K562 (cell line): ENCODE measurements at regions not wholly inside any gene's neighbourhood (a gene's known extent, or its start where the extent isn't known, plus 50 kb on each side); places are given as distances from the start of the nearest gene placed in this dataset.

Experiments
- ATAC-seq: fragments of 200-7000 bp; cut with Tn5 transposase; 3 replicates; pipeline ENCODE4 v1.9.1; 2020; ENCODE audit warnings: moderate library complexity
- BruUV-seq: library from RNA; stranded (reverse); fragments of 400-500 nt; replicated peaks from 2 replicates; lab custom pipeline; 2021; lab: Mats Ljungman, UMichigan
- CTCF ChIA-PET: fragments of 300-600 bp; formaldehyde crosslinking; extraction: SDS; loops from one replicate; lab custom pipeline; 2021; ENCODE audit warnings: low intra/inter-chr PET ratio; lab: Yijun Ruan, JAX
- POLR2A ChIA-PET: fragments of 300-600, 350-650 bp; sonication (Branson Sonifier 250); formaldehyde crosslinking; extraction: SDS; loops from one replicate; lab custom pipeline; 2021; ENCODE audit warnings: antibody characterized with exemption, inconsistent platforms; lab: Yijun Ruan, JAX
- DNase-seq, 4 experiments: peaks; one replicate each; pipeline versions ENCODE4 v3.0.0 to v3.0.0-alpha.2; 2011 to 2018; ENCODE audit warnings: low spot score in 3 of 4, mixed read lengths in 3 of 4; ENCODE audit errors: extremely low read depth in 1 of 4
- FAIRE-seq: peaks from 2 replicates; lab custom pipeline; 2011; peaks lifted over from hg19 to GRCh38; lab: Jason Lieb, UNC
- H2AFZ ChIP-seq: 2 replicates; pipeline ENCODE4 v1.6.0; 2011; ENCODE audit warnings: low read depth, low read length, control low read depth, inconsistent platforms
- H3K27ac ChIP-seq: fragments of 200-600 bp; 3 replicates; pipeline ENCODE4 v1.8.0; 2011; ENCODE audit warnings: low read depth, mild to moderate bottlenecking, control low read depth, inconsistent platforms, low read length, moderate library complexity, mixed read lengths; ENCODE audit errors: extremely low read depth
- H3K27me3 ChIP-seq, 2 experiments: fragments of 300-600 bp in 1 of 2; 2 replicates in 1 of 2; 3 replicates in 1 of 2; pipeline versions ENCODE4 v1.6.0 to v1.8.0; 2011; ENCODE audit warnings: inconsistent platforms in 2 of 2, low read length in 2 of 2, mild to moderate bottlenecking in 1 of 2, mixed read lengths in 1 of 2, moderate library complexity in 1 of 2; ENCODE audit not compliant: control insufficient read depth in 2 of 2, insufficient read depth in 2 of 2
- H3K36me3 ChIP-seq: fragments of 300-600 bp; 3 replicates; pipeline ENCODE4 v1.8.0; 2011; ENCODE audit warnings: mild to moderate bottlenecking, low read length, inconsistent platforms; ENCODE audit not compliant: control insufficient read depth, insufficient read depth
- H3K4me1 ChIP-seq, 2 experiments: fragments of 200-600 bp in 1 of 2; replicated peaks in 1 of 2; 2 replicates in 1 of 2; 3 replicates in 1 of 2; pipeline versions ENCODE4 v1.5.1 to v1.8.0; 2011; ENCODE audit warnings: inconsistent platforms in 2 of 2, low read length in 2 of 2, mild to moderate bottlenecking in 1 of 2, mixed read lengths in 1 of 2, moderate library complexity in 1 of 2; ENCODE audit not compliant: control insufficient read depth in 2 of 2, insufficient read depth in 2 of 2
- H3K4me2 ChIP-seq: 2 replicates; pipeline ENCODE4 v1.6.1; 2011; ENCODE audit warnings: low read length, control low read depth, inconsistent platforms, mixed read lengths; ENCODE audit not compliant: insufficient read depth
- H3K4me3 ChIP-seq: fragments of 200-600 bp; sonication (generic), shearing (Covaris generic); 2 replicates; pipeline ENCODE4 v1.5.1; 2016; ENCODE audit warnings: control low read depth, inconsistent platforms
- H3K79me2 ChIP-seq: fragments of 200-600 bp; 3 replicates; pipeline ENCODE4 v1.8.0; 2011; ENCODE audit warnings: low read length, inconsistent platforms; ENCODE audit not compliant: control insufficient read depth, insufficient read depth
- H3K9ac ChIP-seq, 2 experiments: 2 replicates each; pipeline versions ENCODE4 v1.6.0 to v1.6.1; 2011; ENCODE audit warnings: low read depth in 2 of 2, low read length in 2 of 2, control low read depth in 1 of 2, inconsistent platforms in 1 of 2, mild to moderate bottlenecking in 1 of 2, mixed read lengths in 1 of 2; ENCODE audit not compliant: insufficient read depth in 1 of 2
- H3K9me1 ChIP-seq: one replicate; pipeline ENCODE4 v1.6.0; 2011; ENCODE audit warnings: inconsistent platforms, mild to moderate bottlenecking, low read length, moderate library complexity; ENCODE audit not compliant: control insufficient read depth, insufficient read depth
- H3K9me3 ChIP-seq: replicated peaks from 2 replicates; pipeline ENCODE4 v1.5.1; 2011; ENCODE audit warnings: low read depth, low read length, inconsistent platforms; ENCODE audit not compliant: control insufficient read depth, insufficient read depth
- H4K20me1 ChIP-seq: replicated peaks from 2 replicates; pipeline ENCODE4 v1.6.1; 2011; ENCODE audit warnings: low read length, inconsistent platforms, mixed read lengths; ENCODE audit not compliant: control insufficient read depth, insufficient read depth
- DNMT1 ChIP-seq: fragments of 450-650 bp; IDR thresholded peaks from 2 replicates; pipeline ENCODE4 v1.6.1; 2016; ENCODE audit warnings: antibody characterized with exemption, mild to moderate bottlenecking
- HMGN3 ChIP-seq: IDR thresholded peaks from 2 replicates; pipeline ENCODE4 v1.6.1; 2011; ENCODE audit warnings: borderline replicate concordance, low read depth, mild to moderate bottlenecking, mixed read lengths, low read length; ENCODE audit not compliant: insufficient read length; ENCODE audit errors: extremely low read depth
- JUND ChIP-seq, 2 experiments: IDR thresholded peaks; 2 replicates in 1 of 2; 3 replicates in 1 of 2; pipeline ENCODE4 v1.6.1; 2011; ENCODE audit warnings: borderline replicate concordance in 2 of 2, low read depth in 2 of 2, low read length in 2 of 2, improper control_type of control experiment in 1 of 2, missing biosample characterization in 1 of 2, missing genetic modification characterization in 1 of 2, missing genetic modification reagents in 1 of 2
- MCM7 ChIP-seq, 2 experiments: fragments of 450-650 bp; IDR thresholded peaks; 2 replicates each; pipeline ENCODE4 v1.6.1; 2016 to 2018
- NBN ChIP-seq: fragments of 450-650 bp; IDR thresholded peaks from 2 replicates; pipeline ENCODE4 v1.6.1; 2016; ENCODE audit warnings: low read depth, mild to moderate bottlenecking
- NFYB ChIP-seq: IDR thresholded peaks from 2 replicates; pipeline ENCODE4 v1.6.1; 2011; ENCODE audit warnings: mild to moderate bottlenecking, moderate library complexity; ENCODE audit not compliant: insufficient read length; ENCODE audit errors: extremely low read depth
- NRF1 ChIP-seq, 2 experiments: fragments of 450-650 bp; IDR thresholded peaks in 1 of 2; conservative IDR thresholded peaks in 1 of 2; 2 replicates each; pipeline ENCODE4 v1.6.1; 2014; ENCODE audit warnings: mild to moderate bottlenecking in 2 of 2
- POU5F1 ChIP-seq: fragments of 150-350 bp; IDR thresholded peaks from 2 replicates; pipeline ENCODE4 v1.6.1; 2014; ENCODE audit warnings: borderline replicate concordance, low read length, low read depth, mild to moderate bottlenecking; ENCODE audit not compliant: partially characterized antibody
- SMAD3 ChIP-seq: fragments of 450-650 bp; formaldehyde crosslinking; conservative IDR thresholded peaks from 2 replicates; pipeline ENCODE4 v1.4.0; 2020; ENCODE audit warnings: mild to moderate bottlenecking
- SMARCE1 ChIP-seq: fragments of 450-650 bp; IDR thresholded peaks from 2 replicates; pipeline ENCODE4 v1.7.1; 2016; ENCODE audit warnings: mild to moderate bottlenecking
- TAF9B ChIP-seq: fragments of 450-650 bp; IDR thresholded peaks from 2 replicates; pipeline ENCODE4 v1.6.1; 2018; ENCODE audit warnings: mild to moderate bottlenecking; ENCODE audit not compliant: partially characterized antibody
- TSC22D4 ChIP-seq: fragments of 450-650 bp; IDR thresholded peaks from 2 replicates; pipeline ENCODE4 v1.6.1; 2016; ENCODE audit warnings: missing genetic modification characterization, missing biosample characterization, control low read depth
- ZNF124 ChIP-seq: sonication (generic); formaldehyde crosslinking; IDR thresholded peaks from 2 replicates; pipeline ENCODE4 v1.8.1; 2022; ENCODE audit warnings: missing genetic modification reagents
- WGBS: fragments of 100-300 bp; shearing (Covaris generic); methylation state at CpG from one replicate; pipeline ENCODE4 v1.1.6; 2016; ENCODE audit warnings: low coverage, mixed read lengths; ENCODE audit not compliant: insufficient coverage; ENCODE audit errors: missing lambda C conversion rate; 5-methylcytosine and 5-hydroxymethylcytosine counted together
- in situ Hi-C: fragments of 300-500 bp; cut with MboI; formaldehyde crosslinking; loops from 4 replicates; pipeline ENCODE4 v1.15.0; 2018; ENCODE audit warnings: inconsistent platforms, mixed read lengths
- intact Hi-C: fragments of 100-400 bp; cut with micrococcal nuclease; formaldehyde crosslinking; loops from 2 replicates; pipeline ENCODE4 v1.14.2; 2022
- TF ChIP-seq, protein P1 (sequence below): fragments of 250-450 bp; sonication (Bioruptor Pico); IDR thresholded peaks from 2 replicates; pipeline ENCODE4 v1.8.0; 2022; ENCODE audit warnings: moderate library complexity, mild to moderate bottlenecking, inconsistent platforms
- TF ChIP-seq, protein P2 (sequence below), 2 experiments: fragments of 450-650 bp in 1 of 2; sonication (generic) in 1 of 2; formaldehyde crosslinking; conservative IDR thresholded peaks; 2 replicates each; pipeline versions ENCODE4 v1.4.0 to v1.8.1; 2020 to 2022; ENCODE audit warnings: mild to moderate bottlenecking in 1 of 2, missing genetic modification reagents in 1 of 2
- TF ChIP-seq, protein P3 (sequence below): sonication (generic); formaldehyde crosslinking; IDR thresholded peaks from 2 replicates; pipeline ENCODE4 v1.8.0; 2022; ENCODE audit warnings: mild to moderate bottlenecking, missing genetic modification reagents
- TF ChIP-seq, protein P4 (sequence below): fragments of 450-650 bp; formaldehyde crosslinking; IDR thresholded peaks from 2 replicates; pipeline ENCODE4 v1.4.0; 2022; ENCODE audit warnings: missing genetic modification characterization

DNA sequence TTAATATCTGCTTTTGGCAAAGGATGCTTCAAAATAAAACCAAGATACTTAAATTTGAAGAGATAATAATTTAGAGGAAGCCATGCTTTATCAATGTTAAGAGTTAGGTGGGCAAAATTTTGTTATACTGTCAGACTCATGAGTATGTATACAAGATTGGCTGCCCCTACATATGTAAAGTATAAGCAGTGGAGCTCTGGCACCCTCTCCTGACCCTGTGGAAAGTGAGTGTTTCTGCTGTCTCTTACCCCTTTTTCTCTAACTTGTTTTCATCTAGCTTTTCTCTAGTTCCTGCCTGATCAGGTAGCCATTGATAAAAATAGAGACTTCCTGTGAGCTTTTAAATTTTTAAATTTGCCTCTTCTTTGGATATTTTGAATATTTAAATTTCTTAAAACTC lies 710.9 kb upstream of the SPRY2 start (continued):
- TF ChIP-seq ZNF124 (CRISPR knock-in tag), result no peak
- TF ChIP-seq MCM7 (IDR thresholded peaks at IDR 0.05), result no peak

DNA sequence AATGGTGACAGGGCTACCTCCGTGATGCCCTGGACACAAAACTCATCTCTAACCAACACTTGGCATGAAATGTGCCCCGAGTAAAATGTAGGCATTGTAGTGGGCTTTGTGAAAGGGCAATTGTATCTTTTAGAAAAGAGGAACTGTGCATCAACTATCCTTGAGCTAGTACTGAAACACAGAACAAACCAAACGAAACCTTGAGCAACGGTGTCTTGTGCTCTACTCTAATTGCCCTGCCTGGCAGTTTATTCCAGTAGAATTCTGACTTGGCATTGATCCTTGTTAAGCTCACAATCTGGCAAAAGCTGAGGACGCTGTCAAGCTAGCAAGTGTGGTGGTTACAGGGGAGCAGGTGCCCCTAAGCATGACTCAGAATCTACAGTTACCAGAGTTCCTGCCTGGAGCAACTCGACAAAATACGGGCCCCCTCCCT lies 707.1 kb upstream of the SPRY2 start:
- H3K27me3 ChIP-seq, result no peaks in the 10 kb centered on the region
- intact Hi-C loops, result no loop called here
- H3K4me1 ChIP-seq, result no peaks in the 10 kb centered on the region
- H3K9ac ChIP-seq, result no peak overlapping the region
- H4K20me1 ChIP-seq, result no peaks in the 10 kb centered on the region
- DNase-seq, result no peak
- H3K9me1 ChIP-seq, result no peaks in the 10 kb centered on the region
- BruUV-seq, result no TSS peak
- H3K4me3 ChIP-seq, result no peak overlapping the region
- H3K9me3 ChIP-seq, result no peaks in the 10 kb centered on the region
- FAIRE-seq, result no peak
- H2AFZ ChIP-seq, result no peak overlapping the region
- no peak for ATAC-seq
- H3K4me2 ChIP-seq, result no peak overlapping the region
- in situ Hi-C loops, result no loop called here
- no peaks in the 10 kb centered on the region for H3K79me2 ChIP-seq
- ChIA-PET POLR2A (no interaction called here), CTCF (no interaction called here)
- WGBS, result 3% methylated on average over 7 of the region's 7 CpGs
- no peak overlapping the region for H3K27ac ChIP-seq
- no peaks in the 10 kb centered on the region for H3K36me3 ChIP-seq
- no peak for TF ChIP-seq HMGN3
- no peak for TF ChIP-seq NBN
- TF ChIP-seq NFYB, result no peak
- TF ChIP-seq NRF1 (conservative IDR thresholded peaks at IDR 0.05 in 1 of 2, IDR thresholded peaks at IDR 0.05 in 1 of 2), result no peak
- no peak for TF ChIP-seq TAF9B
- TF ChIP-seq, protein P1, sequence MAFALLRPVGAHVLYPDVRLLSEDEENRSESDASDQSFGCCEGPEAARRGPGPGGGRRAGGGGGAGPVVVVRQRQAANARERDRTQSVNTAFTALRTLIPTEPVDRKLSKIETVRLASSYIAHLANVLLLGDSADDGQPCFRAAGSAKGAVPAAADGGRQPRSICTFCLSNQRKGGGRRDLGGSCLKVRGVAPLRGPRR, result no peak
- TF ChIP-seq SMAD3 (CRISPR knock-in tag), result no peak
- TF ChIP-seq, protein P2, sequence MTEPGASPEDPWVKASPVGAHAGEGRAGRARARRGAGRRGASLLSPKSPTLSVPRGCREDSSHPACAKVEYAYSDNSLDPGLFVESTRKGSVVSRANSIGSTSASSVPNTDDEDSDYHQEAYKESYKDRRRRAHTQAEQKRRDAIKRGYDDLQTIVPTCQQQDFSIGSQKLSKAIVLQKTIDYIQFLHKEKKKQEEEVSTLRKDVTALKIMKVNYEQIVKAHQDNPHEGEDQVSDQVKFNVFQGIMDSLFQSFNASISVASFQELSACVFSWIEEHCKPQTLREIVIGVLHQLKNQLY (CRISPR knock-in tag; conservative IDR thresholded peaks at IDR 0.05), result no peak
- no peak for TF ChIP-seq TSC22D4 (tag)
- TF ChIP-seq POU5F1, result no peak
- TF ChIP-seq, protein P3, sequence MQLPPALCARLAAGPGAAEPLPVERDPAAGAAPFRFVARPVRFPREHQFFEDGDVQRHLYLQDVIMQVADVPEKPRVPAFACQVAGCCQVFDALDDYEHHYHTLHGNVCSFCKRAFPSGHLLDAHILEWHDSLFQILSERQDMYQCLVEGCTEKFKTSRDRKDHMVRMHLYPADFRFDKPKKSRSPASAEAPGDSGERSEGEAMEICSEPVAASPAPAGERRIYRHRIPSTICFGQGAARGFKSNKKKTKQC (CRISPR knock-in tag), result no peak
- TF ChIP-seq, protein P4, sequence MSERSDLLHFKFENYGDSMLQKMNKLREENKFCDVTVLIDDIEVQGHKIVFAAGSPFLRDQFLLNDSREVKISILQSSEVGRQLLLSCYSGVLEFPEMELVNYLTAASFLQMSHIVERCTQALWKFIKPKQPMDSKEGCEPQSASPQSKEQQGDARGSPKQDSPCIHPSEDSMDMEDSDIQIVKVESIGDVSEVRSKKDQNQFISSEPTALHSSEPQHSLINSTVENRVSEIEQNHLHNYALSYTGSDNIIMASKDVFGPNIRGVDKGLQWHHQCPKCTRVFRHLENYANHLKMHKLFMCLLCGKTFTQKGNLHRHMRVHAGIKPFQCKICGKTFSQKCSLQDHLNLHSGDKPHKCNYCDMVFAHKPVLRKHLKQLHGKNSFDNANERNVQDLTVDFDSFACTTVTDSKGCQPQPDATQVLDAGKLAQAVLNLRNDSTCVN (CRISPR knock-in tag), result no peak
- no peak for TF ChIP-seq DNMT1
- TF ChIP-seq SMARCE1, result no peak
- no peak for TF ChIP-seq JUND (IDR thresholded peaks at IDR 0.05; ENCODE audit: borderline replicate concordance, low read depth, low read length)
- TF ChIP-seq JUND (tag; IDR thresholded peaks at IDR 0.05; ENCODE audit: borderline replicate concordance, low read depth, low read length), result no peak
